Endothelial cell of hepatic sinusoid (primary cell): ENCODE measurements at regions not wholly inside any gene's neighbourhood (a gene's known extent, or its start where the extent isn't known, plus 50 kb on each side); places are given as distances from the start of the nearest gene placed in this dataset.

Experiments used
- in situ Hi-C: cut with HindIII; loops from 2 replicates; pipeline ENCODE4 v1.10.0; 2017; ENCODE audit warnings: low sequenced_read_pairs

DNA sequence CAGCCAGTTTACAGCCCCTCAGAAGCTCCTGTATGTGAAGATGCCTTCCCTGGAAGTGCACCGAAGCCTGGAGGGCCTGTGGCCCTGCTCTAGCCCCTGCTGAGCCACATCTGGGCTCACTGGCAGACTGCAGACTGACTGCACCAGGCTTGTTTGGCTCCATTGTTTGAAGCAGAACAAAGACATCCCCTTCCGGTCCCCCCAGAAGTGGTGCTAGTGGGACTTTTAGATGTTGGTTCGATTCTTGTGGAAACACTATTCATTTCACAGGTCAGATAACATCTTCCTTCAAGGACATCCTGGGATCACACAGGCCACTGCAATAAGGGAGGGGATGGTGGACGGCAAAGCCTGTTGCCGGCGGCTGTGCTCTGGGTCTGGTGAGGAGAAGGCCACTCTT, 57.8 kb upstream of the CBLN2 start:
- in situ Hi-C loops = no loop called here

DNA sequence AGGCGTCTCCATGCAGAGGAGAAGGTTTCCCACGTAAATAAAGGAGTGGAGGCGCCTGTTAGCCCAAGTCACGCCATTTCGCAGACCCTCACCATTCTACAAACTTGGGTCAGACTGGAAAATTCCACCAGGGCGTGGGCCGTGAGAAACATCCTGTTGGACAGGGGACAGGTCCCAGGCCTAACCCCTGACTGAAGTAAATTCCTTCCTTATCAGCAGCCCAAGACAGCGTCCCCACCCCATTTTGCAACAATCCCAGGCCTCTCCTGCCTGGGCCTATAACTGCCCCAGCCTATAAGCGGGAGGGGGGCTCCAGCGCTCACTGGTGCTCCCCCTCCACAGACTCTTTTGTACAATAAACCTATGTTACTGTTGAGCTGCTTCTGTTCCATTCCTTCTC, 57.3 kb upstream of the CBLN2 start:
- in situ Hi-C loops = no loop called here
